Smooth muscle cell of the brain vasculature (primary cell): ENCODE measurements at regions not wholly inside any gene's neighbourhood (a gene's known extent, or its start where the extent isn't known, plus 50 kb on each side); places are given as distances from the start of the nearest gene placed in this dataset.

Experiments
- DNase-seq: peaks from one replicate; pipeline ENCODE4 v3.0.0-alpha.2; 2012; ENCODE audit warnings: low read depth, low spot score

GRCh38 chr12:108462686-108463085 lies 52.4 kb upstream of the FICD start:
- no peak for DNase-seq

DNA sequence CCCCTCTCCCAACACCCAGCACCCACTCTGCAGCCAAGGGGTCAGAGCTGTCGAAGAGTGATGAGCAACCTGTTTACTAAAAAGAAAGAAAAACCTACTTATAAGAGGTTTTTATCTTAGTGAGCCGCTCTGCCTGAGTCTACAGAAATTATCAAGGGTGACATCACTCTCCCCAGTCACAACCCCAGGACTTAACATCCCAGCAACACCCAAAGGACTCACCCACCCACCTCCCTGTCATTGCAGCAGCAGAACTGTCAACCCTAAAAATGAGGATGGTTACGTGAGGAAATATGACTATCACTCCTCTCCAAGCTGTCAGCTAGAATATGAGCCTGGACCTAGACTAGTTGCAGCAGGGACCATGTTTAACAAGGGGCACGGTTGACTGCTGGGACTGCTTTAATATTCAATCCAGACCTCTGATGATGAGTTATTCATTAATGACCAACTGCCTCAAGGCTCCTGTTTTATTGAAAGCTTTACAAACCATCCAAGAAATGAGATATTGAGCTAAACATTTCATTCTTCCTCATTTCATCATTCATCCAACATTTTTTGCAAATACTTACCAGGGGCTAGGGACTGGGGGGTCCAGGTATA lies 53.9 kb upstream of the FICD start:
- DNase-seq, result no peak

DNA sequence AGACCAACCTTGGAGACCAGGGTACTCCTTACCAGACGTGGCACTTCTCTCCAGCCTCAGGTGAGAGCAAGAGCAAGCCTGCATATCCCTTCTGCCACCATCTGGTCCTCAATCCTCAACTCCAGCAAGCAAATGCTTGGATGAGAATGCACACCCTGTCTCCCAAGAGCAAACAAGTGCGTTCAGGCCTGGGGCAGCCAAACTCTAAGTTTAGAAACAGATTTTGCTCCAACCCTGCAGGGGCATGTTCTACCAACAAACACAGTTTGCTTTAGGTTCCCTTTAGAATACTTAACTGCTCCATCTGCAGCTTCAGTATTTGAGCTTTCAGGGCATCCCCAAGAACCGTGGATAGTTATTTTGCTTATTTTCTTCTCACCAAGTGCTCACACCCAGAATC lies 55.9 kb upstream of the FICD start:
- no peak for DNase-seq

DNA sequence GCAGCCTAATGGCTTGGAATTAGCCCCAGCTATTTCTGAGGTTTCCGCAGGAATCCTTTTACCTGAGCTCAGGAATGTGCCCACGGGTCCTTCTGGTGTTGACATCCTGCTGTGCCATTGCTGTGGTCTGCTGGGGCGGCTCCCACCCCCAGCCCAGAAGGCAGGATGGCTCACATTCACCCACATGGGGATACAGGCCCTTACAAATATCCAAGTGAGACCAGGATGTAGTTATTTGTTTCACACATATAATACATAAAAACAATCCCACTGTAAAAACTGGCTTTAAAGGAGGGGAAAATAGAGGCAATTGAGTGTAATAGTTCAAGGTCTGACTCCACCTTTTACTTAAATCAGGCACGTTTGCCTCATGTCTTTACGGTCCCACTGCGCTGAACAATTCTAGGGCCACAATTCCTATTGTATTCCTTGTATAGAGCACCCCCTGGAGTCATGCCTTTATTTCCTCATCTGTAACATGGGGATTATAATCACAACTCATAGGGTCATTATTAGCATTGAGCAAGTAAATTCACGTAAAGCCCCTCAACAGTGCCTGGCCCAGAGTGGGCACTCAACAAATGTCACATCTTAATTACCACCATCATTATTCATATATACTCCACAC lies 57.2 kb upstream of the FICD start:
- no peak for DNase-seq

GRCh38 chr12:108457006-108457733 lies 57.9 kb upstream of the FICD start:
- peak; percentile 40 for DNase-seq

DNA sequence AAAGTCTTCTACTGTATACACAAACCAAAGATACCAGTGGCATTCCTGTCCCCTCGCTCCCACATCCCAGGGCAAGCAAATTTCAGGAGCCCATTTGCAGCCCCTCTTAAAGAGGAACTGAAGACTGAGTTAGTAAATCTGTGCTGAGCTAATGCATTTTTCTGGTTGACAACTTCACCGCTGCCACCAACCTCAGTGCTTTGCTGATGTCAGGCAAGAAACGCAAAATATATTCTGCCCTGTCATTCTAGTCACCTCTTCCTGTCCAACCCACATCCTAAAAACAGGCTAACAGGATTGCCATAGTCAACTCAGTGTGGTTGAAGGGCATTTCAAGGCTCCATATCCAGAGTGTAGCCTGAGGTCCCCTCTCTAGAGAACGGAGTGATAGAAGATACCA lies 59.4 kb upstream of the FICD start:
- DNase-seq, result no peak

GRCh38 chr12:108454539-108455139 lies 60.4 kb upstream of the FICD start:
- no peak for DNase-seq

DNA sequence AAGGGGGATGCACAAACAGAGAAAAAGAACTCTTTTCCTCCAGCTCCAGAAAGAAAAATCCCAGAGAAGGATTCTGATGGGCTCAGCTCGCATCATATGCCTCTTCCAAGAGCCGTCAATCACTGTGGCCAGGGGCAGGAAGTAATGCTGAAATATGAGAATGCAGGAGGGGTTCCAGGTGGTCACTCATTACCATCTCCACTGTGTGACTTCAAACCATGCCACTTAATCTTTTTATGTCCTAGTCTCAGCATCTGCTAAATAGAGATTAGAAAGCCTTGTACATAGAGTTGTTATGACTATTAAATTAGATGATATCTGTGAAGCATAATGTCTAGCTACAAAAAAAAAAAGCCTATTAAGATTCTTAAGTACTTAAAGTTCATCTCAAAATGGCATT lies 65.6 kb upstream of the FICD start:
- DNase-seq, result no peak

DNA sequence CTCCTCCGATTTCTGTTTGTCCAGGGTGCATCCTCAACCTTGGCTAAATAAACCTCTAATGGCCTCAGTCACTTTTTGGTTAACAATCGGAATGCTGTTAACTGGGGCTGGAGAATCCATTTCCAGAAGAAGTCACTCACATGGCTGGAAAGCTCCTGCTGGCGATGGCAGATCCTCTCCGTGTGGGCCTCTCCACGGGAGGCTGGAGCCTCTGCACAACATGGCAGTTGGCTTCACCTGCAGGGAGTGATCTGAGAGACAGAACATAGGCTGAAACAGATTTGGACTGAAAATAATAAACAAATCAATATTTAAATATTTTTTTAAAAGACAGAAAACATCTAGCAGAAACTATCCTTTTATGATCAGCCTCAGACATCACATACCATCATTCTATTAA lies 66.8 kb upstream of the FICD start:
- no peak for DNase-seq

DNA sequence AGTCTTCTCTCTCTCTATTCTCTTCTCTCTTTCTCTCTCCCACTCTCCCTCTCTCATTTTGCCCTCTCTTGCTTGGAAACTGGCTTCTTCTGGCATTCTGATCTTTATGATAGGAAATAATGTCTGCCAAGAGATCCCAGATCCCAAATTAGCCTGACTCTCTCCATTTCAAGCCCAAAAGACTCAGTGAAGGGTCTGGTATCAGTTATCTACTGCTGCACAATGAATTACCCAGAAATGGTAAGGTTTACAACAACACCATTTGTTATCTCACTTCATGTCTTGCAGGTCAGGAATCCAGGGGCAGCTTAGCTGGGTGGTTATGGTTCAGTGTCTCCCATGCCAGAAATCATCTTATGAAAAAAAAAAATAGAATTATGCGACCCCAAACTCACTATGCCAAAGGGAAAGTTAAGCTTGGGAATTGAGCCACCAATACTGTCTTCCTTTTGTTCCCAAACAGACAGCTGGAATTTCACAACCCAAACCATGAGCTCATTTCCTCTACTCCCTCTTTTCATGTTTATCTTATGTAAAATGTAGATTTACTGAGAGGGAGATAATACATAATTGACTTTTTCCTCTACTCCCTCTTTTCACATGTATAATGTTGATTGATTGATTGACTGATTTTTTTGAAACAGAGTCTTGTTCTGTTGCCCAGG lies 67.8 kb upstream of the FICD start:
- no peak for DNase-seq

- no peak for DNase-seq
These were observed 68.3 kb upstream of the FICD start for GRCh38 chr12:108446766-108447165.

- no peak for DNase-seq
These were observed 72.2 kb upstream of the FICD start for GRCh38 chr12:108442910-108443309.

GRCh38 chr12:108442067-108442466 lies 73.0 kb upstream of the FICD start:
- no peak for DNase-seq

- no peak for DNase-seq
These were observed 73.5 kb upstream of the FICD start for GRCh38 chr12:108441549-108441948.

DNA sequence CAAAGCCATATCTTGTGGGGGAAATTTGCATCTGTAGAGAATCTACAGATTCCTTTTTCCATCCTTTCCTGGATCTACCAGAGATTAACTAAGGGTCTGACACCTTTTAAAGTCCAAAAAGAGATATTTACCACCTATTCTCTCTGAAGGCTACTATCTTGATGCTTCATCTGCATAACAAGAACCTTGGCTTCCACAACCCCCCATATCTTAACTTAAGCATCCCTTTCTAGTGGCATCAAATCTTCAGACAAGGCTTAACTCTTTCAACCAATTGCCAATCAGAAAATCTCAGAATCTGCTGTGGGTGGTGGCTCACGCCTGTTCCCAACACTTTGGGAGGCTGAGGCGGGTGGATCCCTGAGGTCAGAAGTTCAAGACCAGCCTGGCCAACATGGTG lies 74.3 kb upstream of the FICD start:
- DNase-seq, result no peak

DNA sequence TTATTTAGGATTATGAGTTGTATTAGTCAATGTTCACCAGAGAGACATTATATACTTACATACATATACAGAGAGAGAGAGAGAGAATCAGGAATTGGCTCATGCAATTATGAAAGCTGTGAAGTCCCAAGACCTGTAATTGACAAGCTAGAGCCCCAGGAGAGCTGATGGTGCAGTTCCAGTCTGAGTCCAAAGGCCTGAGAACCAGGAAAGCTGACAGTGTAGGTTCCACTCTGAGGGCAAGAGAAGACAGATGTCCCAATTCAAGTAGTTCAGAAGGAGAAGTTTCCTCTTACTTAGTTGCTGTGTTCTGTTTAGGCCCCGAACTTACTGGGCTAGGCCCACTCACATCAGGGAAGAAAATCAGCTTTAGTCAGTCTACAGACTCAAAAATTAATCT lies 76.4 kb upstream of the FICD start:
- DNase-seq, result no peak

- no peak for DNase-seq
These were observed 82.5 kb upstream of the FICD start for GRCh38 chr12:108432423-108433121.

DNA sequence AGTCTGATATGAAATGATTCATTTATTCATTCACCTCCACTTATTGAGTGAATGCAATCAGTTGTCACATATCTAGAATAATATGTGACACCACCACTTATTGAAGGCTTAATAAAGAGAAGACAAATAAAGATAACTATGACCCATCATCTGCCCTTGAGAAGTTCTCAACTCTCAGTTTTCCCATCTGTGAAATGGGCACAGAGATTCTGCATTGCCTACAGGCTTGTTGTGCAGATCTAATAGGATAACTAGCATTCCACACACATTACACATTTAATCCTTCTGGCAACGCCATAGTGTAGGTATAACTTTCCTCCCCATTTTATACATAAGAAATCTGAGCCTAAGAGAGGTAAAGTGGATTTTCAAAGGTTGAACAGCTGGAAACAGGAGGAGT lies 84.2 kb upstream of the FICD start:
- no peak for DNase-seq

DNA sequence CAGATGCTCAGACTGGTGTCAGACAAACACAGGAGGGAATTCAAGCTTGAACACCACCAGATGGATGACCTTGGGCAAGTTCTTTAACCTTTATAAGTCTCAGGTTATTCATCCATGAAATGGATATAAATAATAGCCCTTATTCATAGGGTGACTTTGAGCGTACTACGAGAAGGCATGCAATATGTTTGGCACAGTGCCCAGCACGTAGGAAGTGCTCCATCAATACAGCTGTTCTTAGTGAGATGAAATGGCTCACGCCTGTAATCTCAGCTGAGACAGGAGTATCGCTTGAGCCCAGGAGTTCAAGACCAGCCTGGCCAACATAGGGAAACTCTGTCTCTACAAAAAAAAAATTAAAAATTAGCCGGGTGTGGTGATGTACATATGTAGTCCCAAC lies 84.8 kb upstream of the FICD start:
- DNase-seq, result no peak

DNA sequence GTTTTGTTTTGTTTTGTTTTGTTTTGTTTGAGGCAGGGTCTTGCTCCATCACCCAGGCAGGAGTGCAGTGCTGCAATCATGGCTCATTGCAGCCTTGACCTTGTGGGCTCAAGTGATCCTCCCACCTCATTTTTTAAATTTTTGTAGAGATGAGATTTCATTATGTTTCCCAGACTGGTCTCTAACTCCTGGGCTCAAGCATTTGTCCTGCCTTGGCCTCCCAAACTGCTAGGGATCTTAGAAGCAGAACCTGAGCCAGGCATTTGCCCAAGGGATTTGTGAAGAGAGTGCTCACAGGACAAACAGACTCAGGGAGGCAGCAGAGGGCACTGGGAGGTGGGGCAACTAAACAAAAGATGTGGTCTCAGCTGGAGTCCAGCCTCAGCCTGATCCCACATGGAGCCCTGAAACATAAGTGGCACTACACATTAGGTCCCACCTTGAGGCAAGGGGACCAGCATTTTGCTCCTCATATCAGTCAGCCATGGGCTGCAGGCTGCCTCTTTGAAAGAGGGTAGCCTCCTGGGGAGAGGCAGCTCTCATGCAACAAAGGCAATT lies 86.2 kb upstream of the CMKLR1 start:
- no peak for DNase-seq

GRCh38 chr12:108424816-108425215 lies 85.7 kb upstream of the CMKLR1 start:
- no peak for DNase-seq
